ENCODE measurements at regions not wholly inside any gene's neighbourhood (a gene's known extent, or its start where the extent isn't known, plus 50 kb on each side); places are given as distances from the start of the nearest gene placed in this dataset.
A peak's percentile ranks its signal among the peaks of the same experiment; 100 is the strongest.
"Not testable (repeated sequence)": the region's sequence is repeated elsewhere in the genome, so short reads cannot be mapped to it uniquely, and the experiment has no call there.

- DNase-seq: peak; percentile 14
These were observed 553.0 kb downstream of the JRKL start for GRCh38 chr11:96942855-96943254.

- no peak for DNase-seq
These were observed 554.2 kb downstream of the JRKL start for GRCh38 chr11:96943970-96944369.

- DNase-seq: no peak
These were observed 558.3 kb downstream of the JRKL start for GRCh38 chr11:96948066-96948465.

GRCh38 chr11:96949464-96949863, 559.7 kb downstream of the JRKL start:
- DNase-seq: no peak

- no peak for DNase-seq
These were observed 564.9 kb downstream of the JRKL start for GRCh38 chr11:96954587-96955242.

- no peak for DNase-seq
These were observed 570.7 kb downstream of the JRKL start for GRCh38 chr11:96960476-96960875.

GRCh38 chr11:96960926-96961325, 571.1 kb downstream of the JRKL start:
- DNase-seq: no peak

GRCh38 chr11:96961931-96962330, 572.1 kb downstream of the JRKL start:
- no peak for DNase-seq

- DNase-seq: no peak
These were observed 573.6 kb downstream of the JRKL start for GRCh38 chr11:96963375-96963774.

- no peak for DNase-seq
These were observed 574.8 kb downstream of the JRKL start for GRCh38 chr11:96964661-96965060.

GRCh38 chr11:96967616-96968015, 577.8 kb downstream of the JRKL start:
- no peak for DNase-seq

GRCh38 chr11:96969251-96969650, 579.4 kb downstream of the JRKL start:
- no peak for DNase-seq

- DNase-seq: no peak
These were observed 588.9 kb downstream of the JRKL start for GRCh38 chr11:96978751-96979150.

- no peak for DNase-seq
These were observed 596.7 kb downstream of the JRKL start for GRCh38 chr11:96986516-96986915.

- no peak for DNase-seq
These were observed 601.1 kb downstream of the JRKL start for GRCh38 chr11:96990914-96991313.

- DNase-seq: no peak
These were observed 610.7 kb downstream of the JRKL start for GRCh38 chr11:97000481-97000880.

- no peak for DNase-seq
These were observed 617.5 kb downstream of the JRKL start for GRCh38 chr11:97007283-97007682.

- DNase-seq: no peak
These were observed 619.8 kb downstream of the JRKL start for GRCh38 chr11:97009613-97010012.

- DNase-seq: not testable (repeated sequence)
These were observed 621.2 kb downstream of the JRKL start for GRCh38 chr11:97010997-97011396.

- no peak for DNase-seq
These were observed 625.5 kb downstream of the JRKL start for GRCh38 chr11:97015327-97015726.

GRCh38 chr11:97019305-97019704, 629.5 kb downstream of the JRKL start:
- DNase-seq: no peak

- DNase-seq: no peak
These were observed 629.9 kb downstream of the JRKL start for GRCh38 chr11:97019754-97020153.

GRCh38 chr11:97022955-97023354, 633.1 kb downstream of the JRKL start:
- DNase-seq: no peak

- no peak for DNase-seq
These were observed 639.1 kb downstream of the JRKL start for GRCh38 chr11:97028836-97029406.

GRCh38 chr11:97033178-97033577, 643.4 kb downstream of the JRKL start:
- DNase-seq: no peak
